ENCODE measurements at regions not wholly inside any gene's neighbourhood (a gene's known extent, or its start where the extent isn't known, plus 50 kb on each side); places are given as distances from the start of the nearest gene placed in this dataset.

- TF ChIP-seq CTCF (IDR thresholded peaks at IDR 0.05) (no peak), EP300 (IDR thresholded peaks at IDR 0.05; ENCODE audit: low read depth) (no peak), POLR2A (IDR thresholded peaks at IDR 0.05) (no peak), POLR2AphosphoS5 (IDR thresholded peaks at IDR 0.05) (no peak)
Observed at GRCh38 chr18:39730606-39731005, 2165.0 kb upstream of the CELF4 start.
